SK-N-SH treated with all-trans-retinoic acid at 6 μM for 48 hours (cell line): ENCODE measurements at regions not wholly inside any gene's neighbourhood (a gene's known extent, or its start where the extent isn't known, plus 50 kb on each side); places are given as distances from the start of the nearest gene placed in this dataset.

Experiments used
- ATAC-seq: fragments of 200-7000 bp; cut with Tn5 transposase; 3 replicates; pipeline ENCODE4 v1.9.1; 2020; ENCODE audit warnings: mild to moderate bottlenecking, moderate library complexity
- BACH2 ChIP-seq: fragments of 250-450 bp; sonication (Bioruptor Pico); IDR thresholded peaks from 2 replicates; pipeline ENCODE4 v1.9.0; 2021; ENCODE audit warnings: mild to moderate bottlenecking, borderline replicate concordance
- CSDC2 ChIP-seq: fragments of 250-450 bp; sonication (Bioruptor Pico); IDR thresholded peaks from 2 replicates; pipeline ENCODE4 v1.5.0; 2020; ENCODE audit warnings: mild to moderate bottlenecking, moderate library complexity
- ESRRG ChIP-seq: fragments of 250-450 bp; sonication (Bioruptor Pico); IDR thresholded peaks from 2 replicates; pipeline ENCODE4 v1.6.1; 2021; ENCODE audit warnings: mild to moderate bottlenecking
- ISL1 ChIP-seq: fragments of 250-450 bp; sonication (Bioruptor Pico); IDR thresholded peaks from 2 replicates; pipeline ENCODE4 v2.1.2; 2022; ENCODE audit warnings: mild to moderate bottlenecking, moderate library complexity
- PPARA ChIP-seq: fragments of 250-450 bp; sonication (Bioruptor Pico); IDR thresholded peaks from 2 replicates; pipeline ENCODE4 v1.5.0; 2020; ENCODE audit warnings: mild to moderate bottlenecking, borderline replicate concordance
- RARB ChIP-seq: fragments of 250-450 bp; sonication (Bioruptor Pico); IDR thresholded peaks from 2 replicates; pipeline ENCODE4 v1.8.0; 2021; ENCODE audit warnings: mild to moderate bottlenecking, moderate library complexity
- SNAI2 ChIP-seq: fragments of 250-450 bp; sonication (Bioruptor Pico); IDR thresholded peaks from 2 replicates; pipeline ENCODE4 v1.5.0; 2020; ENCODE audit warnings: mild to moderate bottlenecking, moderate library complexity
- TOX ChIP-seq: fragments of 250-450 bp; sonication (Bioruptor Pico); IDR thresholded peaks from 2 replicates; pipeline ENCODE4 v1.8.0; 2021; ENCODE audit warnings: mild to moderate bottlenecking, moderate library complexity, borderline replicate concordance
- ZC3H10 ChIP-seq: fragments of 250-450 bp; sonication (Bioruptor Pico); IDR thresholded peaks from 2 replicates; pipeline ENCODE4 v1.5.1; 2021; ENCODE audit warnings: mild to moderate bottlenecking, moderate library complexity
- ZFP3 ChIP-seq: fragments of 250-450 bp; sonication (Bioruptor Pico); IDR thresholded peaks from 2 replicates; pipeline ENCODE4 v1.5.0; 2020; ENCODE audit warnings: mild to moderate bottlenecking, moderate library complexity
- ZFP30 ChIP-seq: fragments of 450-650 bp; formaldehyde crosslinking; IDR thresholded peaks from 2 replicates; pipeline ENCODE4 v1.5.0; 2022; ENCODE audit warnings: mild to moderate bottlenecking, moderate library complexity
- ZNF565 ChIP-seq: fragments of 450-650 bp; formaldehyde crosslinking; conservative IDR thresholded peaks from 2 replicates; pipeline ENCODE4 v1.5.0; 2020; ENCODE audit warnings: low read depth, mild to moderate bottlenecking, moderate library complexity
- ZNF70 ChIP-seq: fragments of 450-650 bp; formaldehyde crosslinking; IDR thresholded peaks from 2 replicates; pipeline ENCODE4 v1.5.0; 2020; ENCODE audit warnings: mild to moderate bottlenecking, moderate library complexity
- ZNF8 ChIP-seq: fragments of 450-650 bp; formaldehyde crosslinking; IDR thresholded peaks from 2 replicates; pipeline ENCODE4 v1.5.0; 2020; ENCODE audit warnings: mild to moderate bottlenecking, moderate library complexity
- TF ChIP-seq, protein P1 (sequence below): fragments of 250-450 bp; sonication (Bioruptor Pico); IDR thresholded peaks from 2 replicates; pipeline ENCODE4 v1.5.0; 2020; ENCODE audit warnings: mild to moderate bottlenecking, moderate library complexity
- TF ChIP-seq, protein P2 (sequence below): fragments of 250-450 bp; sonication (Bioruptor Pico); IDR thresholded peaks from 2 replicates; pipeline ENCODE4 v1.5.1; 2021; ENCODE audit warnings: mild to moderate bottlenecking, moderate library complexity
- TF ChIP-seq, protein P3 (sequence below): fragments of 250-450 bp; sonication (Bioruptor Pico); IDR thresholded peaks from 2 replicates; pipeline ENCODE4 v1.8.0; 2020; ENCODE audit warnings: mild to moderate bottlenecking, moderate library complexity, borderline replicate concordance

DNA sequence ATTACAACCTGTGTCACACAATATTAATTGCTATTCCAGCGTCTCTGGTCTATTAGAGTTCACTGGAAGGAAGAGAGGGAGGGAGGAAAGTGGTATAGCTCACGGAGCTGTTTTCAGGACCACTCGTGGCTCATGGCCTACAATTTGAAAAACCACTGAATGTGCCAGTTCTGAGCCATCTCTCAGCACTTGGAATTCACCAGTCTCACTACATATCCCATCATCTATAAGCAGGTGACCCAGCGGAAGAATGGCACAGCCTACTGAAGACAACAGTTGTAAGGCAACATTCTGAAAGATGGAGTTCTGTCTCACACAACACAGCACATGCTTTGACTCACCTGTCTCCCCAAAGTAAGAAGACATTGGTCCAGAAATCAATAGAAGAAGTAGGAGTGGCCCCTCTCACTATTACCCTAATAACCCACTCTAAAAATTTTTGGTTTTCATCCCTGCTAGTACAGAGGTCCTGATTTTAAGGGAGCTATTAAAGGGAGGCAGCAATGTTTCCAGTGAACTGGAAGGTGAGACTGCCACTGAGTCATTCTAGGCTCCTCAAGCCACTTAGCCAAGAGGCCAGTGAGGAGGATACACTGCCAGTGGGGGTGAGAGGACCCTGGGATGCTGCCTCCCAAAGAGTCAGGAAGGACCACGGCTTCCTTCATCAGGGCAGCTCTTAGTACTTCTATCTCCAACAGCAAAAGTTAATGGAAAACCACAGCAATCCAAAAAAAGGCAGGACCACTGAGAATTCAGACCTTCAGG is 50.0 kb upstream of the DOCK9 start:
- TF ChIP-seq ZC3H10 (CRISPR knock-in tag) (no peak), RARB (CRISPR knock-in tag) (no peak), PPARA (CRISPR knock-in tag) (no peak), ZFP30 (CRISPR knock-in tag) (no peak), ZNF565 (CRISPR knock-in tag) (no peak), SNAI2 (CRISPR knock-in tag) (no peak), CSDC2 (CRISPR knock-in tag) (no peak), ZNF8 (CRISPR knock-in tag) (no peak)
- TF ChIP-seq, protein P1, sequence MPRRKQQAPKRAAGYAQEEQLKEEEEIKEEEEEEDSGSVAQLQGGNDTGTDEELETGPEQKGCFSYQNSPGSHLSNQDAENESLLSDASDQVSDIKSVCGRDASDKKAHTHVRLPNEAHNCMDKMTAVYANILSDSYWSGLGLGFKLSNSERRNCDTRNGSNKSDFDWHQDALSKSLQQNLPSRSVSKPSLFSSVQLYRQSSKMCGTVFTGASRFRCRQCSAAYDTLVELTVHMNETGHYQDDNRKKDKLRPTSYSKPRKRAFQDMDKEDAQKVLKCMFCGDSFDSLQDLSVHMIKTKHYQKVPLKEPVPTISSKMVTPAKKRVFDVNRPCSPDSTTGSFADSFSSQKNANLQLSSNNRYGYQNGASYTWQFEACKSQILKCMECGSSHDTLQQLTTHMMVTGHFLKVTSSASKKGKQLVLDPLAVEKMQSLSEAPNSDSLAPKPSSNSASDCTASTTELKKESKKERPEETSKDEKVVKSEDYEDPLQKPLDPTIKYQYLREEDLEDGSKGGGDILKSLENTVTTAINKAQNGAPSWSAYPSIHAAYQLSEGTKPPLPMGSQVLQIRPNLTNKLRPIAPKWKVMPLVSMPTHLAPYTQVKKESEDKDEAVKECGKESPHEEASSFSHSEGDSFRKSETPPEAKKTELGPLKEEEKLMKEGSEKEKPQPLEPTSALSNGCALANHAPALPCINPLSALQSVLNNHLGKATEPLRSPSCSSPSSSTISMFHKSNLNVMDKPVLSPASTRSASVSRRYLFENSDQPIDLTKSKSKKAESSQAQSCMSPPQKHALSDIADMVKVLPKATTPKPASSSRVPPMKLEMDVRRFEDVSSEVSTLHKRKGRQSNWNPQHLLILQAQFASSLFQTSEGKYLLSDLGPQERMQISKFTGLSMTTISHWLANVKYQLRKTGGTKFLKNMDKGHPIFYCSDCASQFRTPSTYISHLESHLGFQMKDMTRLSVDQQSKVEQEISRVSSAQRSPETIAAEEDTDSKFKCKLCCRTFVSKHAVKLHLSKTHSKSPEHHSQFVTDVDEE (CRISPR knock-in tag) = no peak
- TF ChIP-seq, protein P2, sequence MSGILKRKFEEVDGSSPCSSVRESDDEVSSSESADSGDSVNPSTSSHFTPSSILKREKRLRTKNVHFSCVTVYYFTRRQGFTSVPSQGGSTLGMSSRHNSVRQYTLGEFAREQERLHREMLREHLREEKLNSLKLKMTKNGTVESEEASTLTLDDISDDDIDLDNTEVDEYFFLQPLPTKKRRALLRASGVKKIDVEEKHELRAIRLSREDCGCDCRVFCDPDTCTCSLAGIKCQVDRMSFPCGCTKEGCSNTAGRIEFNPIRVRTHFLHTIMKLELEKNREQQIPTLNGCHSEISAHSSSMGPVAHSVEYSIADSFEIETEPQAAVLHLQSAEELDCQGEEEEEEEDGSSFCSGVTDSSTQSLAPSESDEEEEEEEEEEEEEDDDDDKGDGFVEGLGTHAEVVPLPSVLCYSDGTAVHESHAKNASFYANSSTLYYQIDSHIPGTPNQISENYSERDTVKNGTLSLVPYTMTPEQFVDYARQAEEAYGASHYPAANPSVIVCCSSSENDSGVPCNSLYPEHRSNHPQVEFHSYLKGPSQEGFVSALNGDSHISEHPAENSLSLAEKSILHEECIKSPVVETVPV (CRISPR knock-in tag) = no peak
- ATAC-seq = no peak

DNA sequence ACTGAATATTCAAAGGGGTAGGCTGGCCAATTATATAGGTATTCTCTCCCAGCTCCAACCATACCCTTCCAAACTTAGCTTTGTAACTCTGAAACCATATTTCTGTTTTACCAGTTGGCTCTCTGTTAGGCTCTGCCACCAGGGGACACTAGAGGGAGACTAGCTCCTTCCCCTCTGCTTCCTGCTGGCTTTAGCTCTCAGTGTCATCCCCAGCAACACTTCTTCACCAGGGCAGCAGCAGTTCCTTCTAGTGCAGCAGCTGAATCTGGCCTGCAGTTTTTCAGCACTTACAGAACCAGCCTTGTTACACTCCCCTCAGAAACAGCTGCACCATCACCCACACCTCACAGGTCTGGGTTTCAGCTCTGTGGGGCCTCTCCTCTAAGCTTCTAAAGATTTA is 51.0 kb upstream of the DOCK9 start:
- TF ChIP-seq BACH2 (CRISPR knock-in tag) (no peak), ZNF565 (CRISPR knock-in tag) (no peak), ZNF8 (CRISPR knock-in tag) (no peak), ZNF70 (CRISPR knock-in tag) (no peak), ZFP3 (CRISPR knock-in tag) (no peak), ZC3H10 (CRISPR knock-in tag) (no peak), TOX (CRISPR knock-in tag) (no peak)
- TF ChIP-seq, protein P3, sequence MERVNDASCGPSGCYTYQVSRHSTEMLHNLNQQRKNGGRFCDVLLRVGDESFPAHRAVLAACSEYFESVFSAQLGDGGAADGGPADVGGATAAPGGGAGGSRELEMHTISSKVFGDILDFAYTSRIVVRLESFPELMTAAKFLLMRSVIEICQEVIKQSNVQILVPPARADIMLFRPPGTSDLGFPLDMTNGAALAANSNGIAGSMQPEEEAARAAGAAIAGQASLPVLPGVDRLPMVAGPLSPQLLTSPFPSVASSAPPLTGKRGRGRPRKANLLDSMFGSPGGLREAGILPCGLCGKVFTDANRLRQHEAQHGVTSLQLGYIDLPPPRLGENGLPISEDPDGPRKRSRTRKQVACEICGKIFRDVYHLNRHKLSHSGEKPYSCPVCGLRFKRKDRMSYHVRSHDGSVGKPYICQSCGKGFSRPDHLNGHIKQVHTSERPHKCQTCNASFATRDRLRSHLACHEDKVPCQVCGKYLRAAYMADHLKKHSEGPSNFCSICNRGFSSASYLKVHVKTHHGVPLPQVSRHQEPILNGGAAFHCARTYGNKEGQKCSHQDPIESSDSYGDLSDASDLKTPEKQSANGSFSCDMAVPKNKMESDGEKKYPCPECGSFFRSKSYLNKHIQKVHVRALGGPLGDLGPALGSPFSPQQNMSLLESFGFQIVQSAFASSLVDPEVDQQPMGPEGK (CRISPR knock-in tag) = no peak
- no peak for ATAC-seq

DNA sequence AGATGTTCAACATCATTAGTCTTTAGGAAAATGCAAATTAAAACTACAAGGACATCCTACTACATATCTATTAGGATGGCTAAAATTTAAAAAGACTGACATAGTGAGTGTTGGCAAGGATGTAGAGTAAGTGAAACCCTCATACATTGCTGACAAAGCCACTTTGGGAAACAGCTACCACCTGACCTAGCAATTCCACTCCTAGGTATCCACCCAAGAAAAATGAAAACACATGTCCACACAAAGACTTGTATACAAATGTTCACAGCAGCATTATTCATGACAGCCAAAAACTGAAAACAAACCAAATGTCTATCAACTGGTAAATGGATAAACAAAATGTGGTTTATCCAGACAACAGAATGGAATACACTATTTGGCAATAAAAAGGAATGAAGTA is 51.7 kb upstream of the DOCK9 start:
- TF ChIP-seq ZC3H10 (CRISPR knock-in tag) (no peak), ZNF70 (CRISPR knock-in tag) (no peak)

DNA sequence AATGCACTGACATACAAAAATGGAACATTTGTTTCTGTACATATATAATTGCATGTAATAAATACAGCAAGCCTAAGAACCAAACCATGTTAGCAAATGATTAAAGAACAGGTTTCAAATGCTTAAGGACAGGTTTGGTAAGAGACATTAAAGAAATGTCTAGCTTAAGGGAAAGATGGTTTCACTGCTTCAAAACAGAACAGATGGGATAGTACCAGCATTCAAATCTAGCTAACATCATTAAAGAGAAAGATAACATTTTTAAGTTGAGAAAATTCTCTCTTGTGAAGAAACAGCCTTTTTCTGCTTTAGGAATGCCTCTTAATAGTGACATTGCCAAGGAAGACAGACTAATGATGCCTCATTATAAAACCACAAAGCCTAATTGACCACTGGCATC is 52.5 kb upstream of the DOCK9 start:
- no peak for TF ChIP-seq CSDC2 (CRISPR knock-in tag)
- TF ChIP-seq ZFP30 (CRISPR knock-in tag) = no peak
- TF ChIP-seq ZNF565 (CRISPR knock-in tag) = no peak
- TF ChIP-seq ESRRG = no peak
- TF ChIP-seq ZFP3 (CRISPR knock-in tag) = no peak
- TF ChIP-seq PPARA (CRISPR knock-in tag) = no peak
- no peak for TF ChIP-seq ISL1
- no peak for TF ChIP-seq SNAI2 (CRISPR knock-in tag)
- TF ChIP-seq, protein P1 (CRISPR knock-in tag) = no peak
- TF ChIP-seq RARB (CRISPR knock-in tag) = no peak
- ATAC-seq = no peak

More for the DNA sequence above, 51.7 kb upstream of the DOCK9 start:
- ATAC-seq = no peak
